ENCODE measurements at regions not wholly inside any gene's neighbourhood (a gene's known extent, or its start where the extent isn't known, plus 50 kb on each side); places are given as distances from the start of the nearest gene placed in this dataset.

DNA sequence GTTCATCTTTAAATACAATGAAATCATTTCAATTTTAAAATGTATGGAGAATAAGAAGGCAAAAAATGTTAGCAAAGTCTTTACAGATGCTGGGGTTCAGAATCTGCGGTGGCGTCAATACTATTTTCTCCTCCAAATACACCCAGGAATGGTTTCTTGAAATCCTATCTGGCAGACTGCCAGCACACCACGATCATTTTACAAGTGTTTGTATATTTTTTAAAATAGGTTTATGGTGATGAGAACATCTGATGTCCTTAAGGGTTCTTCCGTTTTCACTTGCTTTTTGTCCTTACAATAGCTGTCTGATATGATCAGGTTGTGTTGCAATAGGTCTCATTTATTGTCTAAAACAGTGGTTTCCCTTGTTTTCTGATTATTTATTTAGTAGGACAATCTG is 89.6 kb downstream of the CMPK2 start:
- no peaks in the 10 kb centered on the region for H3K9me3 ChIP-seq
- DNase-seq (no peak), ATAC-seq (no peak)
- in situ Hi-C loops (cut with MboI; ENCODE audit: low sequenced_read_pairs in 4 of 4) (loop anchor here (5.0 to 10.0 kb wide), 3 partner anchors 421 to 431 kb away; no protein-coding TSS in a partner anchor), intact Hi-C loops (cut with DNase I; ENCODE audit: low total_unique reads) (no loop called here)
- H3K4me3 ChIP-seq, result no peak overlapping the region
- no peaks in the 10 kb centered on the region for H3K36me3 ChIP-seq
- TF ChIP-seq, protein P1, sequence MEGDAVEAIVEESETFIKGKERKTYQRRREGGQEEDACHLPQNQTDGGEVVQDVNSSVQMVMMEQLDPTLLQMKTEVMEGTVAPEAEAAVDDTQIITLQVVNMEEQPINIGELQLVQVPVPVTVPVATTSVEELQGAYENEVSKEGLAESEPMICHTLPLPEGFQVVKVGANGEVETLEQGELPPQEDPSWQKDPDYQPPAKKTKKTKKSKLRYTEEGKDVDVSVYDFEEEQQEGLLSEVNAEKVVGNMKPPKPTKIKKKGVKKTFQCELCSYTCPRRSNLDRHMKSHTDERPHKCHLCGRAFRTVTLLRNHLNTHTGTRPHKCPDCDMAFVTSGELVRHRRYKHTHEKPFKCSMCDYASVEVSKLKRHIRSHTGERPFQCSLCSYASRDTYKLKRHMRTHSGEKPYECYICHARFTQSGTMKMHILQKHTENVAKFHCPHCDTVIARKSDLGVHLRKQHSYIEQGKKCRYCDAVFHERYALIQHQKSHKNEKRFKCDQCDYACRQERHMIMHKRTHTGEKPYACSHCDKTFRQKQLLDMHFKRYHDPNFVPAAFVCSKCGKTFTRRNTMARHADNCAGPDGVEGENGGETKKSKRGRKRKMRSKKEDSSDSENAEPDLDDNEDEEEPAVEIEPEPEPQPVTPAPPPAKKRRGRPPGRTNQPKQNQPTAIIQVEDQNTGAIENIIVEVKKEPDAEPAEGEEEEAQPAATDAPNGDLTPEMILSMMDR (IDR thresholded peaks at IDR 0.05 in 4 of 5, conservative IDR thresholded peaks at IDR 0.05 in 1 of 5), result no peak
- TF ChIP-seq POLR2A (IDR thresholded peaks at IDR 0.05), result no peak
- no peaks in the 10 kb centered on the region for H3K27me3 ChIP-seq
- peaks cover 0 to 6% of the 10 kb centered on the region in 2 donors for H3K4me1 ChIP-seq
- no peak overlapping the region for H3K27ac ChIP-seq

DNA sequence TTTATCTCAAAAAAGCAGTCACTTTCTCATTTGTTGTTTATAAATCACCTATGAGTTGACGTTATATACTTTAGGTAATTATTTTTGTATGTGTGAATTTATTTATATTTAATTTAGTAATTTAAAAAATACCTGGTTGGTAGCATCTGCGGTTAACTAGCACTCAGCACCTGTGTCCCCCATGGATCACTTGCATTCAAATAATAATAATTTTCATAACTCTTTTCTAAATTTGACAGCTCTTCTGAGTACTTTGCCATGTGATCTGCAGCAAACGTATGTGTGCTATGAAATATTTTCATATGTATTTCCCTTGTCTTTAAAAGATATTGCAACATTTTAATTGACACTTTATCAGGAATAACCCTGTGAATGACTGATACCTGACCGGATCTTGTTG is 88.1 kb downstream of the CMPK2 start:
- peaks cover 0 to 6% of the 10 kb centered on the region in 2 donors for H3K4me1 ChIP-seq
- no peaks in the 10 kb centered on the region for H3K27me3 ChIP-seq
- H3K4me3 ChIP-seq, result no peak overlapping the region
- in situ Hi-C loops (cut with MboI; ENCODE audit: low sequenced_read_pairs in 4 of 4) (loop anchor here (5.0 to 10.0 kb wide), 3 partner anchors 423 to 433 kb away; no protein-coding TSS in a partner anchor), intact Hi-C loops (cut with DNase I; ENCODE audit: low total_unique reads) (no loop called here)
- ATAC-seq (no peak), DNase-seq (no peak)
- no peaks in the 10 kb centered on the region for H3K9me3 ChIP-seq
- TF ChIP-seq POLR2A (IDR thresholded peaks at IDR 0.05), result no peak
- TF ChIP-seq, protein P1 (IDR thresholded peaks at IDR 0.05 in 4 of 5, conservative IDR thresholded peaks at IDR 0.05 in 1 of 5), result no peak
- no peak overlapping the region for H3K27ac ChIP-seq
- no peaks in the 10 kb centered on the region for H3K36me3 ChIP-seq

DNA sequence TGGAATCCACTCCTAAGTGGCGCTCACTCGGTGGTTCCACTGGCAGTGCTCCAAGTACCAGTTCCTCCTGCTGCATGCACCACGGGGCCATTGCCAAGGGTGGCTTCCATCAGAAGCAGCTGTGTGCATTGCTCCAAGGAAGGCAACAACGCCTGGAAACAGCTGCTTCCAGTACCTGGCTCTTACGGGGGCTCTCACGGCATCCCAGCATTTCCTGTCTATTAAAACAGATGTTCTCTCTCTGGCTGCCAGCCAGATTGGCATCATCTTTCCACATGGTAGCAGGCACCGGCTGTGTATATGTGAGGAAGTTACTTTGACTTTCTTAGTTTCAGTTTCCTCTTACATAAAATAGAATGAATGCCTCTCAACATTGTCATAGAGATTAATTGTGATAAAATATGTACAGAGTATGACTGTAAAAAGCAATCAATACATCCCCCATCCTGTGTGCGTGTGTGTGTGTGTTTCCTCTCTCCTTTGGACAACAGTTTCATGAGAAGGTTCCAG is 84.9 kb downstream of the CMPK2 start:
- H3K27ac ChIP-seq, result no peak overlapping the region
- intact Hi-C loops (cut with DNase I; ENCODE audit: low total_unique reads), result no loop called here
- H3K4me1 ChIP-seq, result no peaks in the 10 kb centered on the region
- TF ChIP-seq, protein P1 (IDR thresholded peaks at IDR 0.05 in 4 of 5, conservative IDR thresholded peaks at IDR 0.05 in 1 of 5), result no peak
- TF ChIP-seq POLR2A (IDR thresholded peaks at IDR 0.05), result no peak
- in situ Hi-C loops (cut with MboI; ENCODE audit: low sequenced_read_pairs in 4 of 4), result no loop called here
- DNase-seq, result peak; percentile 11 to 38
- no peaks in the 10 kb centered on the region for H3K27me3 ChIP-seq
- ATAC-seq, result peak in 1 of 2 donors; percentile 55
- H3K4me3 ChIP-seq, result peak overlapping the region in 2 of 4 donors; percentile 4 to 6
- no peaks in the 10 kb centered on the region for H3K36me3 ChIP-seq
- H3K9me3 ChIP-seq, result no peaks in the 10 kb centered on the region

DNA sequence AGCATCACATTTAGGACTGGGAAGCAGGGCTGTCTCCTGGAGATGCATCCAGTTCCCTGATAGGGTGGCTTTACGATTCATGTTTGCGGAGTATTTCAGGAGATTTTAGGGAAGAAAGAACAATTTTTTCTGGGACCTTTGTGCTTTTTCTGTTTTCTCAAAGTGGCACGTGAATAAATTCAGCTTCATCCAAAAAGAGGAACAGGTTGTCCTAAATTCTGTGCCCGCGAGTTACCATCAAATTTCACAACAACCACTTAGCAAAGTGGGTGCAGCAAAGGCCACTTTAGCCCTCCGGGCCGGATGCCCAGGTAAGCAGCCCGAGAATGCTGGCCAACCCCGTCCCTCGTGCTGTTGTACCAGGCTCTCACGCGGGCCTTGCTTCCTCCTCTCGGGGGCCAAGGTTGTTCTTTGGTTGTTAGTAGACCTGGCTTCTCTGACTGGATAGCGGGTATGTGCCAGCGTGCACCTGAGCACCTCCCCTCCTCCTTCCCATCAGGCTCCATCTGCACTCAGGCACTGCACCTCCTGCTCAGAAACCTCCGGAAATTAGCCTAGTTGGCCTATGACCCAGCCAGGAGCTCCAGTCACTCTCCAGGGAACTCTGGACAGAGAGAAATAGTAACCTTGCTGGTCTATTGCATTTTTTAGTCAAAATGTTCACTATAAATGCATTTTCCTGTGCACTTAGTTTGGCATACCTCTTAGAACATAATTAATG is 83.0 kb downstream of the CMPK2 start:
- no peak overlapping the region for H3K27ac ChIP-seq
- no peaks in the 10 kb centered on the region for H3K36me3 ChIP-seq
- no peaks in the 10 kb centered on the region for H3K9me3 ChIP-seq
- no peaks in the 10 kb centered on the region for H3K27me3 ChIP-seq
- ATAC-seq, result no peak
- TF ChIP-seq POLR2A (IDR thresholded peaks at IDR 0.05), result no peak
- TF ChIP-seq, protein P1 (IDR thresholded peaks at IDR 0.05 in 4 of 5, conservative IDR thresholded peaks at IDR 0.05 in 1 of 5), result no peak
- in situ Hi-C loops (cut with MboI; ENCODE audit: low sequenced_read_pairs in 4 of 4), result no loop called here
- H3K4me3 ChIP-seq, result no peak overlapping the region
- intact Hi-C loops (cut with DNase I; ENCODE audit: low total_unique reads), result no loop called here
- DNase-seq, result no peak
- no peaks in the 10 kb centered on the region for H3K4me1 ChIP-seq

All from gastrocnemius medialis (tissue), 4 donors.